HG02588 (cell line): ENCODE measurements at regions not wholly inside any gene's neighbourhood (a gene's known extent, or its start where the extent isn't known, plus 50 kb on each side); places are given as distances from the start of the nearest gene placed in this dataset.

Experiments used
- ATAC-seq: cut with Tn5 transposase; IDR thresholded peaks from one replicate; pipeline ENCODE4 v1.9.1; 2021; ENCODE audit warnings: mild to moderate bottlenecking, moderate library complexity; ENCODE audit not compliant: unreplicated experiment

DNA sequence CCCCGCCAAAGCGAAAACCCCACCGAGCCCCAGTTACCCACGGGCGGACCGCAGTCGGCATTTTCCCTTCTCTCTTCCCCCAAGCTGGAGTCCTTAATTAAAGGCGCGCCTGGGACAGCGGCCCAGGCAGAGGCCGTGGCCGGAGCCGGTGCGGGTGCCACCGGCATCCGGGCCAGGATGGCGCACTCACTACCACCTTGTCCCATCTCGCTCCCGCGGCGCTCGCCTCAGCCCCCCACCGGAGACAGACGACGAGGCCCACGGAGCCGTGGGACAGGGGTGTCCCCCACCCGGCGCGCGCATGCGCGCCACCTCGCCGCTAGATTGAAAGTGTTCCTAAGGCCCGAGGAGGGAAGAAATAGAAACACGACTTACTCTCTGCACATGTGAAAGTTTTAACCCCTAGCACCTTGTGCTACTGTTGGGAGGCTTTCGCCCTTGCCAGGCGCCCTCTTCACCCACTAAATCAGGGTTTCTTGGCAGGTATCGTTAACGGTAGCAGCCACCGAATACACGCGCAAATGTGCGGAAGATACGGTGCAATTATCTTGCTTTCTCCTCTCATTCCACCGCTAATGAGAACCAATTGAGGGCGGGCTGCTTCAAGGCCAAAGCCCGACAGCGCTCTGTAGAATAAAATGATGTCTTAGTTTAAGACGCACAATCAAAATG, 64.3 kb upstream of the CCDC160 start:
- ATAC-seq = peak; percentile 63

DNA sequence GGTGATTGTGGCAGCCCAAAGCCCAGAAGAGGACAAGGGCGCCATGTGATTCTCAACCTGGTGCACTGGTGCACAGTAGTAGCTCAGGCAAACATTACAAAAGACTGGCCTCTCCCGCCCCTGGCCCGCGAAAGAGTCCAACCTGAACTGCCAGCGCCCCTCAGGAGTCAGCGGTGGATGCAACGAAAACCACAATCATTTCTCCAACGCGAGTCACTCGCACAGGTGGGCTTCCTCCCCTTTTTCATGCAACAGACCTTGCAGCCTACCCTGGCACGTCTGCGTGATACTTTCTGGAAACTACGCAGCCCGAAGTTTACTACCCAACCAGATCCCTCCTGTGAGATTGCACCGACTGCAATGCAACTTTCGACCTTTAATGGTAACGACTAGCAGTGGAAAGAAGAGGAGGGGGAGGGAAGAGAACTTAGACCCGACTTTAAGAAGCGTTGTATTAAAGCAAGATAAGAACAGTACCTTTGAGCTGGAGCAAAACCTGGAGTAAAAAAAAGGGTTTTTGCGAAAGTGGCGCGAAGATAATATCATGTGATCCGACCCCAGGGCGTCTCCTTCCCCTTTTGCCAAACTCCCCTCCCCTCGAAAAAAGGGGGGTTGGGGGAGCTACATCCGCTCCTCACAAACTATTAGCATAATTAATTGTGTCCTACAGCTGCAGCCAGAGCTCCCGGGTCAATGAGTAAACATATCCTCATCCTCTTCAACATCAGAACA, 63.3 kb upstream of the CCDC160 start:
- ATAC-seq = peak; percentile 34

DNA sequence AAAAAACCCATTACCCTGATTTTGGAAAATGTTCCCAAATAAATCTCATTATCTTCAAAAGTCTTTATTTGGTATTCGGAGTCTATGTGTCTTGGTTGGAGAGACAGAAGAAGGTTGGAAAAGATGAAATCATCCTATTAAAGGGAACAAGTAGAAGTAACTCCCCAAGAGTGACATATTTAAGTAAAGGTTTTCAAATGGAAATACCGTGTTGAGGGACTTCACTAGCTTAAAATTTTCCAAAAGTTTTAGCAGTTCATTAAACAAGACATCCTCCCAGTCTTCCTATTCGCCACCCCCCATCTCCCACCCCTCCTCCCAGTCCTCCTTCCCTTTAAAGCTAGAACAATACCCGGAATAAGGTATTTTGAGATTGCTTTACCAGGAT, 62.7 kb upstream of the CCDC160 start:
- no peak for ATAC-seq

GRCh38 chrX:134174859-134175258, 62.1 kb upstream of the CCDC160 start:
- no peak for ATAC-seq

- ATAC-seq = no peak
These were observed 59.5 kb upstream of the CCDC160 start for GRCh38 chrX:134177527-134177926.

DNA sequence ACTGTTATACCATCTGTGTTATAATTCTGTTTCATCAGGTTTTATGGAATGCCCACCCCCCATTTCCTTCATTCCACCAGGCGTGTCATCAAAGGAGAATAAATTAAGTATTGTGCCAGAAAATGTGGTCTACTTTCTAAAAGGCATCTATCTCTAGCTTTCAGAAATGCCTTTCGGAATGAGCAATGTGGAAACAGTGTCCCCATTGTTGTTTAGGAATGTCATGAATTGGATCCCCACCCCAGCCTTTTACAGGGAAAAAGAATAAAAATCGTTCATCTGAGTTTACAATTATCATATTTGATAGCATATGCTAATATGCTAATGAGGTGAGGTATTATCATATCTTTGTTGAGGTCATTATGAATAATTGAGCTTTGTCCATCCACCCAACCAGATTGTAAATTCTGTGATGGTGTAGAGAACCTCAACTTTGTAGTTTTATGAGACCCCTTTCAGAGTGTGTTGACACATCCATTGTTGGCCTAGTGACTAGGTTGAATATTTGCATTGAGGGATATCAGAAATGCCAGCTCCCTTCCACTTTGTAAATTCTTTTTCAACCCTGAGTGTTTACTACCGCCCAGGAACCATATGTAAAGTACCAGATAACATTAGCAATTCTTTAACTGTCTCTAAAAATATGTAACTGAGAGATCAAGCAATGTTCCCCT, 56.2 kb upstream of the CCDC160 start:
- no peak for ATAC-seq

GRCh38 chrX:134181275-134181660, 55.7 kb upstream of the CCDC160 start:
- ATAC-seq = no peak

DNA sequence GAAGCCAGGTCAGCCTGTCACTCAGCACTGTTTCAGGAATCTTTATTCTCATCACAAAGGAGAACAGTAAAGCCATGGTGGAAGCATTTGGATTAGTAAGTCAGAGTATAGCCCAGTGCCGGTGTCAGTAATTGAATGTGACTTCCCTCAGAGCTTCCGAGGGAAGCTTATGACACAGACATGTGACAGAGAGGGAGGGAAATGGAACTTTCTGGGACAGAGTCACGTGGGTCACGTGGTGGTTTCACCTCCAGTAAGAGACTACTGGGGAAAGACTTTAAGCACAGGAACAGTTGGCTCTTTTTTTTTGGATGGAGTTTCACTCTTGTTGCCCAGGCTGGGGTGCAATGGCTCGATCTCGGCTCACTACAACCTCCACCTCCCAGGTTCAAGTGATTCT, 53.3 kb upstream of the CCDC160 start:
- no peak for ATAC-seq

DNA sequence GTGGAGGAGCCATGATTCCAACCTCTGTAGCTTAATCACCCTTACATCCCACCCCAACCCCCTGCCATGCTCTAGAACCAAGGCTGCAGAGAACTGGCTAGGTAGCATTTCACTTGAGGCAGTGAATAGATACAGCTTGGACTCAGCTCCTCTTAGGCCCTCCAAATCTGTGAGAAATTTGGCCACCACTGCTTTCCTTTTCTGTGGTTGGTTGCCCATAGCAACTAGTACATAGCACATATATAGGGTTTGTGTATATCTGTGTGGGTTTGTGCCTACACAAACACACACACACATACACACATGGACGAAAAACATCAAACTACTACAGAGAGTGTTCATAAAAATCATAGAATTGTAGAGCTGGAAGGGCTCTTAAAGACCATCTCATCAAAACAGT, 52.0 kb upstream of the CCDC160 start:
- no peak for ATAC-seq

GRCh38 chrX:134186362-134187121, 50.4 kb upstream of the CCDC160 start:
- peak; percentile 92 for ATAC-seq
